ENCODE measurements at regions not wholly inside any gene's neighbourhood (a gene's known extent, or its start where the extent isn't known, plus 50 kb on each side); places are given as distances from the start of the nearest gene placed in this dataset.
"Not testable (repeated sequence)": the region's sequence is repeated elsewhere in the genome, so short reads cannot be mapped to it uniquely, and the experiment has no call there.

DNA sequence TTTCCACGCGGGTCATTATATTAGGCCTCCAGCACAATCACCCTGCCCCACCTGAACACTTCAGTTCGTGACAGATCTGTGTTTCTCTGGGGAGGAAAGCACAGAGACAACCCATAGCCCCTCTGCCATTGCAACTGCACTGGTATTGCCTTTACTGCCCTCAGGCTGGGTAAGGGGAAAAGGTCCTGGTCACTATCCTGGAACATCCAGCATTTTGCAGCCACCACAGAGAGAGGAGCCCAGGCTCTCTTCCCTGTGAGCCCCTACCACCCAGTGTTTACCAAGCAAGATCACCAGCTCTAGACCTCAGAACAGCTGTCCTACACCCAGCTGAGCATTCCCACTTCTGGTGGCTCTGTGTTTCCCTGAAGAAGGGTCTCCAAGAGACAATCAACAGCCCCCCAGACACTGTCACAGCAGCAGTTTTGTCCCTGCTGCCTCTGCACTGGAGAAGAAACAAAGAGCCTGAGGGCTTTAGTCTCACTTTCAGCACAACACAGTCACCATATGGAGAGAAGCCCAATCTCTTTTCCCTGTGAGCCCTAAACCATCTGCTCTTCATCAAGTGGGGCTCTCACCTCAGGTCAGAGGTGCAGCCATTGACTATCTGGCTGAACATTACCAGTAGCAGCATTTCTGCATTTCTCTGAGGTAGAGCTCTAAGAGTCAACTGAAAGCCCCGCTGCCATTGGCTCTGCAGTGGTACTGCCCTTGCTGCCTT, 655.2 kb upstream of the FAM174A start:
- no peak for DNase-seq

DNA sequence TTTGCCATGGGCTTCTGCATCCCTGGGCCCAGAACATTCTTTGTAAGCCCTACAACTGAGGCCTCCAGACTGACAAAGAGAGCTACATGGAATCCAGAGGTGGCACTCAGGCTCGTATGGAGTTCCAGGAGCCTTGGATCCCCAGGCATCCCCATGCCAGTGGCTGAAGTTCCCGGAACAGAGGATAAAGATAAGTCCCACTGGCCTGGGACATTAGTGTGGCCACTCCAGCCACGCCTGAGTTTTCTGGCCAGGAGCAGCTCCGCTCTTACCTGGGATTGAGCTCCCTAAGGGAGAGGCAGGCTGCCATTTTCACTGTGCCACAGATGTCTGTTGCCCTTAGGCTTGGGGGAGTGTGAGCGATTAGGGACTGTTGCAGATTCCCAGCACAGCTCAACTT, 656.3 kb upstream of the FAM174A start:
- no peak for DNase-seq

DNA sequence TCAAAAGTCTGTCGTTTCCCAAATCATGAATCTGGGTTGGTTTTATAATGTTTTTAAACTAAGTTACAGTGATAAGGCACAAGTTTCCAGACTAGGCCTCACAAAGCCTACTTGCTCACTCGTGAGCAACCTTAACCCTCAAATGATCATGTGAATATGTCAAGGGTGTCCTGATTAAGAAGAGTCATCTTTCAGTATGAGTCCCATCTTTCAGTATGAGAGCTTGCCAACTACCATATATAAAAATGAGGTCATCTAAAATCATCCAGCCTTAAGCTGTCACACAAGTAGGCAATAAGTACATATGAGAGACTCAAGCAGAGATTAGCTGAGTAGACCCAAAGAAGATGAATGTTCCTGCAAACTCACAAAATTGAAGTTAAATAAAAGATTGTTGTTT, 668.4 kb upstream of the FAM174A start:
- no peak for DNase-seq

DNA sequence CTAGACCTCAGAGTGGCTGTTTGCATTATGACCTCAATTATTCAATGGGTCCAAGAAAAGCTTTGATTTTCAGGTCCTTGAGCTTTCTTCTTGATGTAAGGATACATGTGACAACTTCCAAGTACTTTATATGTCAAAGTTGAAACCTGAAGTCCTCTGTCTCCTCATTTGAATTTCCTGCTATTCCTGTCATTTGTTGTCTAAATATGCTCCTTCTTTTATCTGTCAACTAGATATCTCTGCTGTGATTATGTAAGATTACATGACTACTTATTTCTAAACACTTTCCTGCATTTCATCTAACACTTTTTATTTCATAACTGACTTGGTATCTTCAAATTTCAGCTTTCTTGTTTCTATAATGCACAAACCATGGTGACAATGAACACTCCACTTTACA, 670.0 kb upstream of the FAM174A start:
- no peak for DNase-seq

DNA sequence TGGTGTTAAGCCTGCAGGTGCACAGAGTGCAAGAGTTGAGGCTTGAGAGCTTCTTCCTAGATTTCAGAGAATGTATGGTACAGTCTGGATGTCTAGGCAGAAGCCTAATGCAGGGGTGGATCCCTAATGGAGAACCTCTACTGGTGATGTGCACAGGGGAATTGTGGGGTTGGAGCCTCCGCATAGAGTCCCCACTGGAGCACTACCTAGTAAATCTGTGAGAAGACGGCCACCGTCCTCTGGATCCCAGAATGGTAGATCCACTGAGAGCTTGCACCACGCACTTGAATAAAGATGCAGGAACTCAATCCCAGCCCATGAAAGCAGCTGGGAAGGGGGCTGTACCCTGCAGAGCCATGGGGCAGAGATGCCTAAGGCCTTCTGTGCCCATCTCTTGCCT, 699.4 kb upstream of the FAM174A start:
- no peak for DNase-seq

DNA sequence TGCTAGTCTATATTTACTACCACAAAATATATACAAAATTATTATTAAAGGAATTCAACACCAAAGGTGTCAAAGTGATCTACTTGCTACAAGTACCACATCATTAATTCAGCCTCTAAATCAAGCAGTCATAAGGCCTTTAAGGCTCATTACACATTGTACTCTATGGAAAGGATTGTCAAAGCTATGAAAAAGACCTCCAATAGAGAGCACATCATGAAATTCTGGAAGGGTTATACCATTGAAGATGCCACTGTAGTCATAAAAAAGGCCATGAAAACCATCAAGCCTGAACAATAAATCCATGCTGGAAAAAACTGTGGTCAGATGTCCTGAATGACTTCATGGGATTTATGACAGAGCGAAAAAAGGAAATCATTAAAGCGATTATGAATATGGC, 708.0 kb upstream of the FAM174A start:
- DNase-seq = no peak

DNA sequence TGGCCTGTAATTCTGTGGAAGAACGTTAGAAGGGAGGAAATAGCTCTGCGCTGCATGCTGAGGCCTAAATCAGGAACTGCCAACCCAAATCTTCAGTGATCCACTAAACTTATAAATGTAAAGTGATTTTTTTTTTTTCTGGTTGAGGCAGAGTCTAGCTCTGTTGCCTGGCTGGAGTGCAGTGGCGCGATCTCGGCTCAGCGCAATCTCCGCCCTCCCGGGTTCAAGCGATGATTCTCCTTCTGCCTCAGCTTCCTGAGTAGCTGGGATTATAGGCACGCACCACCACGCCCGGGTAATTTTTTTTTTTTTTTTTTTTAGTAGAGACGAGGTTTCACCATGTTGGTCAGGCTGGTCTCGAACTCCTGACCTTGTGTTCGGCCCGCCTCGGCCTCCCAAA, 717.4 kb upstream of the FAM174A start:
- DNase-seq = no peak

DNA sequence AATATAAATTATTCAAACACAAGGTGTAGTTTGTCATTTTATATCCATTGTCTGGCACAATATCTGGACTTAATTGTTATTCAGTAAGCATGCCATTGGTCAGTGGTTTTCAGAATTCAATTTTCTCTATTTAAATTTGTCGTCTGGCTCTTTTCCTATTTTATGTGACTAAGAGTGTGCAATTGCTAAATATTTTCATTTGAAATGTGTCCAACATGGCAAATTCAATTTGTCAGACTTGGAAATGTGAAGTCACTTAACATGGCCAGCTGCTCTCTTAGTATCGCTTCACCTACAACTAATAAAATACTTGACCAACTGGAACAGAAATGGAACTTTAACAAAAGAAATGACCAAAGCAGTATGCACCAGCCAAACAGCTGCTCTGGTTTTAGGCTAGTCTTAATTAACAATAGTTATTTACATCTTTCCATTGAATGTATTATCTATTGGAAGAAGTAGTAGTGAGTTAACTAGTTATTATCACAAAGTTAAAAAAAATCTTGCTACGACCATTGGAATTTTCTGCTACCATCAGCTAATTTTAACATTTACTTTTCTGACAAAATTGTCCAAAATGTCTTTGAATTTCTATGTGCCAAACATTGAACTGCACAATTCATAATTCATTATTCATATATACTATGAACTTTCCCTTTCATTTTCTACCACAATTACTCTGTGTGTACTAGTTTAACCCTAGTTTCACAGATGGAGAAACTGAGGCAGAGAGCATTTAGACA, 720.7 kb upstream of the FAM174A start:
- no peak for DNase-seq

DNA sequence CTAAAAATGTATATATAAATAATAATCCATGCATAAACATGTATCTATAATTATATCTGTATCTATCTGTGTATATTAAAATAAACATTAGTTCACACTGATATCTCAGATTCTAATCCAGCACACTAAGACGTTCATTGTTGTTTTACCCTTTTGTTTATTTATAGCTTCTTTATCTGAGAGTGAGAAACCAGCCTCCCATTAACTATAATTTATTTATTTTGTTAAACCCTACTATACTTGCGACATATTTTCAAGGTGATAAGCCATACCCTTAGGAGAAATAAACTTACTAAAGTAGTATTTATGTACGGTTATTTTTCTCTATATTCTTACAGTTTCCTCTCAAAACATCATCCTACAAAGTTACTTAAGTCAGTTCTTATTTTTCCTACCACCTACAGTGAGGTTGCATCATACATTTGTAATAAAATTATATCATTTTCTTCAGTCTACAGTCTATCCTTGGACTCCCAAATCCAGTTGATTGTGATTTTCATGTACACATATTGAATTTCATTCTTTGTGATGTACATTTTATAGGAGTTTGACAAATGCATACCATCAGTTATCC, 726.4 kb upstream of the FAM174A start:
- no peak for DNase-seq

DNA sequence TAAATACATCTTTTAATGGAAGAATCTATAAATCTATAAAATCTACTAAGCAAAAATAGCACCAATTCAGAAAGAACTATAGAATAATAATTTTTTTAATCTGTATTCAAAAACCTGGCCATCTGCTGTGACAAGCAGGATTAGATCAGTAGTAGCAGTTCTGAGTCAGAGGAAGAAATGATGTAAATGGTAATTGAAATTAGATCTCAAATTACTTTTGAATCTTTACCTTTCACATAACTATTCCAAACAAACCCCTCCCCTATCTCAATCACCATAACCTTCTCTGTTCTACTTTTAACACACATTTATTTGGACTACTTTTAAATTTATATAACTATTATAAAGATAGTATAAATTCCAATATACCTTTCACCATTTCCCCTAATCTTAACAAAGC, 727.8 kb upstream of the FAM174A start:
- no peak for DNase-seq

DNA sequence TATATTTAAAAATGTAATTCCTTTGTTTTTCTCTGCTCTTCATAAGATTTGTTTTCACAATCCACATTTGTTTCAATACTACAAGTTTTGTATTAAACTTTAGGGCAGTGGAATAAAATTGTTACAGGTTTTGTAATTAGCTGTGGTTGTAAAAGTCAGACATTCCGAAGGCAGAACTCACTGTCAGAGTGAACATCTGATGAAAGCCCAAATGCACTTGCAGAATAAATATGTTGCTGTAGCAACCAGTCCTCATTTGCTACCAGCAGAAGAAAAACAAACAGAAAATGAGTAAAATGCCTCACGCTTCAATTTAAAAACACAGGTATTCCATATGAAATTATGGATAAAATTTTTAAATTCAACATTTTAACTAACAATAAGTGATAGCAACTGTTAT, 740.1 kb upstream of the FAM174A start:
- DNase-seq = no peak

DNA sequence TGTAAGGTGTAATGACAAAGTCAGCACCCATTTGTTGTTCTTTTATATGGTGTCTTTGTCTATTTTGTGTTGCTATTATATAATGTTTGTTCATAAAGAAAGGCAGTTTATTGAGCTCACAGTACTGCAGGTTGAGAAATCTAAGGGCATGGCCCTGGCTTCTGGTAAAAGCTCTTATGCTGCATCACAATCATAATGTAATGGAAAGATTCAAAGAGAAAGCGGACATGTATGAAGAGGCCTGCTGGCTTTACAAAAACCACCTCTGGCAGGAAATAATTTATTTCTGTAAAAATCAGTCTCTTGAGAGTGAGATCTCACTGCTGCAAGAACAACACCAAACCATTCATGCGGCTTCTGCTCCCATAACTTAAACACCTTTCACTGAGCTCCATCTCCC, 746.7 kb upstream of the FAM174A start:
- DNase-seq = no peak

DNA sequence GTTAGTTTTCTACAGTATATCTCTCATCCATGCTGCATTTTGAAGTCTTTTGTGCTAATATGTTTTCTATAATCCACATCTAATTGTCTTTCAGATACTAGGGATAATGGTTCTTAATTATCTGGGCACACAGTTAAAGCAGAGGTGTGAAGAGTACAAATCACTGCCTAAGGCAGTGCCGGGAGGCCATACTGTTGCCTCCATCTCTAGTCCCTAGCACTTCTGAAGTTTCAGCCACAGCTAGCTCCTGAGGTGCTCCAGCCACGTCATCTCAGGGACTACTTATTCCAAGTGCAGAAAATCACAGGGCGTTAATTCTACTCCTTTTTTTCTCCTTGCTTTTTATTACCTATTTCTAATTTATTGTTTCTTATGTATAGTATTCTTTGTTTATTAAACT, 760.0 kb upstream of the FAM174A start:
- no peak for DNase-seq

DNA sequence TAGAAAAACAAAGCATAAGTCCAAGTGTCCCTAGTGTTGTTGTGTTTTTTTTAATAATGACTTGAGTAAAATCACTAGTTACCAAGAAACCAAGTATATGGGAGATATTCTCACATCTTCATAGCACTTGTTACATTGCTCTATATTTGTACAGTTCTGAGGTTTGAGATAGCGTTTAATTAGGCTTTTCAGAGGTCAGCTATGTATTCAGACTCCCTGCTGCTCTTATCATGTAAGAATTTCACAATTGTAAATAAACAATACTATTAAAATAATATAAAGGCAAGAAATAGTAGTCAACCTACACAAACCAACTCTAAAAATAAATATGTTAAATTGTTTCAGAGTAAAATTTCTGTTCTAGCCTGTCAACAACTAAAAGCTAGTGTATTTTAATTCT, 761.9 kb upstream of the FAM174A start:
- peak; percentile 50 for DNase-seq

DNA sequence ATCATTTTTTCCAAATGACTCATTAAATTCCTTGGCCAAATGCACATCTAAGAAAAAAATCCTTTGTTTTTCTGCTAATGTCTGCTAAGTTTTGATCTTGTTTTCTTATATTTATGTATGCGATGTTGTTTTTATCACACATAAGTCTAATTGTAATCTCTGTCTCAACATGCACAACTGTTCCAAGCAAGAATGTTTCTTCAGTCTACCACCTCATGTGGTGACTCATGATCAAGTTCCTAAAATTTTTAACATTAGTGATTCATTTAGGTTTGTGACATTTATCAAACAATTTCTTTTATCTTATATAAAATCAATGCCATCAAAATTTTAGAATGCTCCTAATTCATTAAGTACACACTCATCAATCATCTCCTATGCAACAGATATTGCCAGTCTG, 763.9 kb upstream of the FAM174A start:
- no peak for DNase-seq

DNA sequence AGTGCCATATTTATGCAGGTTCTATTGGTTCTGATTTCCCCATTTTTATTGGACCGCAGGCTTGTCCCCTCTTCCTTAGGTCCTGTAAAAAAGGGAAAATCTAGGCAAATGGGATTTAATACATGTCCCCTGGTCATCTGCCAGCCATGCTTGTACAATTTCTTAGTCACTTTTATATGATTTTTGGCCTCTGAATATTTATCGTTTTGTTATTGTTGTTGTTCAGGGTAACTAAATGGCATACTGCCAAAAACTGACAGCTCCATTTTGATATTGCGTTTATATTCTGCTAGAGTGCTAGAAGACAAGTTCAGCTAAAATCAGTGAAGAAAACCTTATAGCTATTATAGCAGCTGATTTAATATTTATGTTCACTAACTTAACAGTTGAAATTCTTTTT, 770.2 kb upstream of the FAM174A start:
- no peak for DNase-seq

DNA sequence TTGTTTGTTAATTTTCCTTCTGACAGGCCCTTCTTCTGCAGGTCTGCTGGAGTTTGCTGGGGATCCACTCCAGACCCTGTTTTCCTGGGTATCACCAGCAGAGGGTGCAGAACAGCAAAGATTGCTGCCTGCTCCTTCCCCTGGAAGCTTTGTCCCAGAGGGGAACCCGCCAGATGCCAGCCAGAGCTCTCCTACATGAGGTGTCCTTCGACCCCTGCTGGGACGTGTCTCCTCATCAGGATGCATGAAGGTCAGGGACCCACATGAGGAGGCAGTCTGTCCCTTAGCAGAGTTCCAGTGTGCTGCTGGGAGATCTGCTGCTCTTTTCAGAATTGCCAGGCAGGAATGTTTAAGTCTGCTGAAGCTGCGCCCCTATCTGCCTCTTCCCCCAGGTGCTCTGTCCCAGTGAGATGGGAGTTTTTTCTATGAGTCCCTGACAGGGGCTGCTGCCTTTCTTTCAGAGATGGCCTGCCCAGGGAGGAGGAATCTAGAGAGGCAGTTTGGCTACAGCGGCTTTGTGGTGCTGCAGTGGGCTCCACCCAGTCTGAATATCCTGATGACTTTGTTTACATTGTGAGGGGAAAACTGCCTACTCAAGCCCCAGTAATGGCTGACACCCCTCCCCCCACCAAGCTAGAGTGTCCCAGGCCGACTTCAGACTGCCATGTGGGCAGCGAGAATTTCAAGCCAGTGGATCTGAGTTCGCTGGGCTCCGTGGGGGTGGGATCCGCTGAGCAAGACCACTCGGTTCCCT, 772.0 kb upstream of the FAM174A start:
- DNase-seq = no peak

DNA sequence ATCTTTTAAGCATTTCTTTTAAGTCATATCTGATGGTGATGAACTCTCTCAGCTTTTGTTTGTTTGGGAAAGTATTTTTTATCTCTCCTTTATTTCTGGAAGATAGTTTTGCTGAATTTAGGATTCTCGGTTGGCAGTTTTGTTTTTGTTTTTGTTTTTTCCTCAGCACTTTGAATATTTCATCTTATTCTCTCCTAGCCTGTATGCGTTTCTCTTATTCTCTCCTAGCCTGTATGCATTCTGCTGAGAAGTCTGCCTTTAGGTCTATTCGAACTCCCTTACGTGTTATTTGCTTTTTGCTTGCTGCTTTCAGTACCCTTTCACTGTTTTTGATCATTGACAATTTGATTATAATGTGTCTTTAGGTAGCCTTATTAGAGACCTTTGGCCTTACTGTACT, 787.8 kb upstream of the FAM174A start:
- no peak for DNase-seq

DNA sequence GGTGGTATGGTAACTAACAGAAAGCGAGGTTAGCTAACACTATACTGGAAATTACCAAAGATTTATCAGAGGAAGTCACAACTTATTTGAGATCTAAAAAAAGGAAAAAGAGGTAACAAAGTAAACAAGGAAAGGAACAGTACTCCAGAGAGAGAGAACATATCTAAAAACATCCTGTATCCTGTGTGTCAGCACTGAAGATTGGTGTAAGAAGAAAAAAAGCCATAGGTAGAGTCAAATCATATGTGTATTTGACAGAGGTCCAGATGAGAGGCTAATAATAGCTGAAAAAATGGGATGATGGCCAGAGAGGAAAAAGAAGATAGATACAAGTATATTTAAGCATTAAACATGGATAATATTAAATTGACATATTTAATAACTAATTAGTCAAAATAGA, 802.0 kb upstream of the FAM174A start:
- DNase-seq = not testable (repeated sequence)

DNA sequence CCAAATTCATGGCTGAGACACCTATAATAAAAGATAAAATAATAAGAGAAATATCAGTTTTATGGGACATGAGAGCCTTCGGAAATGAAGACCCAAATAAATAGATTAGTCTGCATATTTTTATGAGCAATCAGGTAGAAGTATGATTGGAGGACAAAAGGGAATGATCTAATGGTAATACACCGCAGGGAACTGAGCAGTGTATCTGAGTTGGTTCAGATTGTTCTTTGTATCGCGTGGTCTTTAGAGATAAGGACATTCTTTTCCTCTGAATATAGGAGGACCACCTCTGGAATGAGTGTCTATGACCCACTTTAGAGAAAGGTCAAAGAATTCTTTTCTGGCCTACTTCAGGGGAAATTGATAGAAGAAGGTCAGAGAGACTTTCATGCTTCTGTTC, 801.8 kb upstream of the CHD1 start:
- not testable (repeated sequence) for DNase-seq

DNA sequence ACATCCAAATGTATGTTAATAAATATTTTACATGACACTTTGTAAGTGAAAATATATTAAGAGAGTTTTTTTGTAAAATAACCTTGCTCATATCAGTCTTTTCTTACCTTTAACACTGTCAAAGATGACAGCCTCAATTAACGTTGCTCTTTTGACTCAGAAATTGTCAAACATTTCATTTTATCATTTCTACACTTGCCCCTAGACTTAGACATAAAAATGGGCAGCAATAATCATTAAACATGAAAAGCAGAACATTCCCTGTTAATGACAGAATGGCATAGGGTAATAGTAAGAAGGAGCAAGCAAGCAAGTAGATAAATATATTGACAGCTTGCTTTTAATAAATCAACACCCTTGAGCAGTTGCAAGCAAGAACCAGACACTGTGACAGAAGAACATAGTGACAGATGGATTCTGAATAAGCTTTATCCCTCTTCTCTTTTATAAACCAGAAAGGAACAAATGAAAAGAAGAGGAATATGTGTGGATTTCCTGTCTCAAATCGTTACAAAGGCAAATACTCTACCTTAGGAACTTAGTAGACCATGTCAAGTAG, 796.0 kb upstream of the CHD1 start:
- no peak for DNase-seq

DNA sequence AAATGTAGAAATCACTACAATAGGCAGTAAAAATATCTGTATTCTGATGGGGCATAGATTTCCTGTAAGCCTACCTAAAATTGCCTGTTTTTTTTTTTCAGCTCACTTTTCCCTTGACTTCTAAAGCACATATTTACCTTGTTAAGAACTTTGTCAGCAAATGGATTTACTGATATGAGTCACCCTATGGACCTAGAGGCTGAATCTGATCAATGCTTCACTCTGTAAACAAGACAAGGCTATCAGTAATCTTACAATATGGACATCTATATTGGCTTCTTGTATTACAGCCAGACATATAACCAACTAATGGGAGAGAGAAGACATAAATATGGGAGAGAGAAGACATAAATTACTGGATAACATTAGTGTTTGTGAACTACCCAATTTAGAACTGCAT, 792.7 kb upstream of the CHD1 start:
- DNase-seq = no peak

DNA sequence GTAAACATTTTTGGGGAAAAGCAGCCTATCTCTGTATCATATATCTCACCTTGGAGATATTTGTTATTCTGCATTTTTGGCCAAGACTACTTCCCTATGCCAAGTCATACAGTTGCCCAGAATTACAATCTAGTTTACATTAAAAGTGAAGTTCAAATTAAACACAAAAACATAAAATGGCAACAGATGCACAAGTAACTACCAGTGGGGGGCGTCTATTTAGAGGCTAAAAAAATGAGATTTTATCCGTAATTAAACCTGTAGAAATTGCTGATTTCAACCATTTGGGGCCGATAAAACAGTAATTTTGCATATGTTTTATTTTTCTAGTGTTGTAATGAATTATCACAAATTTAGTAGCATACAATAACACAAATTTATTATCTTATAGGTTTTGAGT, 787.1 kb upstream of the CHD1 start:
- peak; percentile 12 for DNase-seq

Data from OCI-M1 (cell line).